Vagina (tissue), 2 donors: ENCODE measurements at regions not wholly inside any gene's neighbourhood (a gene's known extent, or its start where the extent isn't known, plus 50 kb on each side); places are given as distances from the start of the nearest gene placed in this dataset.

ENCODE experiments used
- DNase-seq, 2 donors: peaks; one replicate each; pipeline ENCODE4 v3.0.0-alpha.2; 2017; ENCODE audit errors: extremely low spot score in 2 of 2
- H3K27ac ChIP-seq: fragments of 200-600 bp; sonication (generic); one replicate; pipeline ENCODE4 v1.5.1; 2019
- H3K27me3 ChIP-seq: fragments of 200-600 bp; sonication (generic); one replicate; pipeline ENCODE4 v1.5.1; 2019
- H3K36me3 ChIP-seq, 2 donors: fragments of 200-600 bp; sonication (generic); one replicate each; pipeline ENCODE4 v1.5.1; 2017 to 2019
- H3K4me1 ChIP-seq: fragments of 200-600 bp; sonication (generic); one replicate; pipeline ENCODE4 v1.5.1; 2019
- H3K4me3 ChIP-seq, 2 donors: fragments of 200-600 bp; sonication (generic); 1 replicate in 1 of 2; 2 replicates in 1 of 2; pipeline ENCODE4 v1.5.1; 2016 to 2019
- H3K9me3 ChIP-seq: fragments of 200-600 bp; sonication (generic); one replicate; pipeline ENCODE4 v1.5.1; 2019
- CTCF ChIP-seq, 3 experiments: fragments of 450-650 bp in 2 of 3; fragments of 200-600 bp in 1 of 3; sonication (generic) in 1 of 3; IDR thresholded peaks; one replicate each; pipeline ENCODE4 v1.5.1; 2017 to 2019; ENCODE audit warnings: antibody characterized with exemption in 3 of 3, mild to moderate bottlenecking in 2 of 3, moderate library complexity in 2 of 3
- POLR2A ChIP-seq, 2 donors: fragments of 450-650 bp; IDR thresholded peaks; one replicate each; pipeline ENCODE4 v1.6.1; 2017; ENCODE audit warnings: antibody characterized with exemption in 2 of 2, mild to moderate bottlenecking in 2 of 2, moderate library complexity in 2 of 2
- POLR2AphosphoS5 ChIP-seq, 2 donors: sonication (generic); formaldehyde crosslinking; IDR thresholded peaks; one replicate each; pipeline ENCODE4 v1.9.0; 2017; ENCODE audit warnings: antibody characterized with exemption in 2 of 2, mild to moderate bottlenecking in 2 of 2, low read depth in 1 of 2; ENCODE audit not compliant: insufficient read depth in 1 of 2
- intact Hi-C: fragments of 100-400 bp; cut with DNase I; formaldehyde crosslinking; loops from one replicate; pipeline ENCODE4 v1.15.1; 2023

- no peaks in the 10 kb centered on the region for H3K4me1 ChIP-seq
Measured at GRCh38 chr6:155738602-155739105, 283.0 kb upstream of the NOX3 start.

GRCh38 chr6:155717374-155717773 is 261.7 kb upstream of the NOX3 start:
- H3K4me3 ChIP-seq, result no peak overlapping the region
- intact Hi-C loops, result no loop called here
- H3K9me3 ChIP-seq, result no peaks in the 10 kb centered on the region
- TF ChIP-seq CTCF (IDR thresholded peaks at IDR 0.05) (no peak), POLR2A (IDR thresholded peaks at IDR 0.05) (no peak), POLR2AphosphoS5 (IDR thresholded peaks at IDR 0.05; ENCODE audit: insufficient read depth in 1 of 2, low read depth in 1 of 2) (no peak)
- H3K27me3 ChIP-seq, result no peaks in the 10 kb centered on the region
- no peak overlapping the region for H3K27ac ChIP-seq
- H3K4me1 ChIP-seq, result no peaks in the 10 kb centered on the region
- no peaks in the 10 kb centered on the region for H3K36me3 ChIP-seq
- no peak for DNase-seq

More at GRCh38 chr6:155738602-155739105, 283.0 kb upstream of the NOX3 start:
- H3K36me3 ChIP-seq, result no peaks in the 10 kb centered on the region
- H3K4me3 ChIP-seq, result no peak overlapping the region
- TF ChIP-seq POLR2A (IDR thresholded peaks at IDR 0.05) (no peak), POLR2AphosphoS5 (IDR thresholded peaks at IDR 0.05; ENCODE audit: insufficient read depth in 1 of 2, low read depth in 1 of 2) (no peak), CTCF (IDR thresholded peaks at IDR 0.05) (no peak)
- no peak for DNase-seq
- intact Hi-C loops, result no loop called here
- H3K9me3 ChIP-seq, result no peaks in the 10 kb centered on the region
- H3K27ac ChIP-seq, result no peak overlapping the region
- H3K27me3 ChIP-seq, result no peaks in the 10 kb centered on the region

GRCh38 chr6:155710704-155711103 is 255.1 kb upstream of the NOX3 start:
- TF ChIP-seq CTCF (IDR thresholded peaks at IDR 0.05) (no peak), POLR2A (IDR thresholded peaks at IDR 0.05) (no peak), POLR2AphosphoS5 (IDR thresholded peaks at IDR 0.05; ENCODE audit: insufficient read depth in 1 of 2, low read depth in 1 of 2) (no peak)
- no peak overlapping the region for H3K4me3 ChIP-seq
- DNase-seq, result no peak
- H3K4me1 ChIP-seq, result no peaks in the 10 kb centered on the region
- H3K27me3 ChIP-seq, result no peaks in the 10 kb centered on the region
- intact Hi-C loops, result no loop called here
- no peaks in the 10 kb centered on the region for H3K9me3 ChIP-seq
- H3K36me3 ChIP-seq, result no peaks in the 10 kb centered on the region
- H3K27ac ChIP-seq, result no peak overlapping the region

- no peaks in the 10 kb centered on the region for H3K9me3 ChIP-seq
- no peaks in the 10 kb centered on the region for H3K4me1 ChIP-seq
- H3K4me3 ChIP-seq, result no peak overlapping the region
- no peak for DNase-seq
- TF ChIP-seq POLR2AphosphoS5 (IDR thresholded peaks at IDR 0.05; ENCODE audit: insufficient read depth in 1 of 2, low read depth in 1 of 2), result no peak
- TF ChIP-seq POLR2A (IDR thresholded peaks at IDR 0.05), result no peak
- TF ChIP-seq CTCF (IDR thresholded peaks at IDR 0.05), result no peak
- H3K36me3 ChIP-seq, result no peaks in the 10 kb centered on the region
- intact Hi-C loops, result no loop called here
- no peak overlapping the region for H3K27ac ChIP-seq
- H3K27me3 ChIP-seq, result no peaks in the 10 kb centered on the region
Measured at GRCh38 chr6:155709262-155709661, 253.6 kb upstream of the NOX3 start.

GRCh38 chr6:155708100-155708499 is 252.5 kb upstream of the NOX3 start:
- no peak overlapping the region for H3K4me3 ChIP-seq
- H3K27ac ChIP-seq, result no peak overlapping the region
- no peaks in the 10 kb centered on the region for H3K27me3 ChIP-seq
- no peaks in the 10 kb centered on the region for H3K9me3 ChIP-seq
- no peaks in the 10 kb centered on the region for H3K4me1 ChIP-seq
- intact Hi-C loops, result no loop called here
- TF ChIP-seq POLR2AphosphoS5 (IDR thresholded peaks at IDR 0.05; ENCODE audit: insufficient read depth in 1 of 2, low read depth in 1 of 2) (no peak), POLR2A (IDR thresholded peaks at IDR 0.05) (no peak), CTCF (IDR thresholded peaks at IDR 0.05) (no peak)
- H3K36me3 ChIP-seq, result no peaks in the 10 kb centered on the region
- no peak for DNase-seq
